NCI-H2107 treated with DMSO at 0.1 percent for 48 hours (cell line): ENCODE measurements at regions not wholly inside any gene's neighbourhood (a gene's known extent, or its start where the extent isn't known, plus 50 kb on each side); places are given as distances from the start of the nearest gene placed in this dataset.
"Not testable (repeated sequence)": the region's sequence is repeated elsewhere in the genome, so short reads cannot be mapped to it uniquely, and the experiment has no call there.

Experiments used
- DNase-seq: peaks from one replicate; lab custom pipeline; 2025; ENCODE audit not compliant: unreplicated experiment; lab: John Stamatoyannopoulos, UW

DNA sequence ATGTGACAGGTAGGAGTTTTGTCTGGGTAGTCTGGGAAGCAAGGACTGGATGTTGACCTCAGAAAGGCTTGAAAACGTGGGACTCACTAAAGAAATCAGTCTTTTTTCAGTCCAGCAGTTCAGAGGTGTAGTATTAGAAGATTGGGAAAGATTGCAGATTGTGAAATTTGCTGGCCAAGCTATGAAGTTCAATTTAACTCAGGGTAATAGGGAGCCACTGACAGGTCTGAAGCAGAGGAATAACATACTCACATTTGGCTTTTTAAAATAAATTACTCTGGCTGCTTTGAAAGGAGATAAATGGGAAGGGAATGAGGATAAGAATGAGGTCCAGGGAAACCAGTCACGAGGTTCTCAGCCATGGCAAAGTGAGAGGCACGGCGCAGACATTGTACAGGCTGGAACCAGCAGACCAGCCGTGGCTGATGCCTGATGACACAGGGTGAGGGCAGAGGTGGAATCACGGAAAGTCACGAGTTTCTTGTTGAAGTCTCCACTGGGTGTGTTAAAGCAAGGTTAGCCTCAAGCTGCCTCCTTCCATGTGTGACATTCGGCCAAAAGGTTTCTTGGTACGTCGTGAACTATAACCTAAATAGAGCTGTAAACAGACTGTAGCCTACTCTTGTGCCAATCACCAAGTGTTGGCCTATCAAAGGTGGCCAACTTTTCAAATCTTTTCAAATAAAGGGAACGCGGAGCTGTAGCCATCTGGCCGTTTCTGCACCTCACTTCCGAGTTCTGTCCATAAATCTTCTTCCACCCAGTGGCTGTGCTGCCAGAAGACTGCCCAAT, 377.6 kb downstream of the IRS2 start:
- DNase-seq: no peak

DNA sequence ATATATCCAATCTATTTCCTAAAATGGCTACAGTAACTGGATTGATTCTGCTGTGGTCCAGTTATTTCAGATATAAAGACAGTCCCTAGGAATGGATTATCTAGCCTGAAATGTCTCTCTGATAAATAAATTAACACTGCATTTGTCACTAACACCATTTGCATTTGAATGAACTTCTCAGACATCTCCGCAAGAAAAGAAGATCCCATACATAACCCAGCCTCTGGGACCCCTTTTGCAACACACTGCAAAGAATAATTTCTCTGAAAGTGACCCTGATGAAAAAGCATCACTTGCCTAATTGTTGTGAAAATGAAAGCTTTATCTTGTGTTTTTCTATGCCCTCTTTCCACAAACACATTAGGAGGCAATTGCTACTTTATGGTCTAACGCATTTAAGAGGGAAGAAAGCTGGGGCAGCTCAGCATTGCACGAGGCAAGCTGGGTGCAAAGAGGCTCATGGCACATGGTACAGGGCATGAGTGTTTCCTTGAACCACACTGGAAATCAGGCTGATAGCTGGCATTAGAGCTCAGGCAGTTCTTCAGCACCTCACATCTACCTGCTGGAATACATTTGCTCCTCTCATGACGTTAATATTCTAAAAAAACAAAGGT, 379.9 kb downstream of the IRS2 start:
- DNase-seq: no peak

DNA sequence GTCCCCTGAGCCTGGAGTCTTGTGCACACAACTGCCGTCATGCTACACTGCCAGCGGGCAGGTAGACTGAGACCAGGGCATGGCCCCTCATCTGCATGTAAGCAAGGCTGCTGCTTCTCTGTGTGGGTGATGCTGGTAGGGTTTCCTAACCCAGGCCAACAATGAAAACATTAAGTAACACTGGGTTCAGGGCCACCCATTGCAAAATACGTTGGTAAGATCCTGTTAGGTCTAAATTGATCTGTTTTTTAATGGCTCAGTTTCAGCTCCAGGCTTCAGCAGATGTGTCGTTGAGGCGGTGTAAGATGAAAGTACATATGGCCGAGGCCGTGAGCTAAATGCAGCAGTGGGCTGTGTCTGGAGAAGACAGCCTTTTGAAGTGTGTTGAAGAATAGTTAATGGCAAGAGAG, 383.4 kb downstream of the IRS2 start:
- no peak for DNase-seq

DNA sequence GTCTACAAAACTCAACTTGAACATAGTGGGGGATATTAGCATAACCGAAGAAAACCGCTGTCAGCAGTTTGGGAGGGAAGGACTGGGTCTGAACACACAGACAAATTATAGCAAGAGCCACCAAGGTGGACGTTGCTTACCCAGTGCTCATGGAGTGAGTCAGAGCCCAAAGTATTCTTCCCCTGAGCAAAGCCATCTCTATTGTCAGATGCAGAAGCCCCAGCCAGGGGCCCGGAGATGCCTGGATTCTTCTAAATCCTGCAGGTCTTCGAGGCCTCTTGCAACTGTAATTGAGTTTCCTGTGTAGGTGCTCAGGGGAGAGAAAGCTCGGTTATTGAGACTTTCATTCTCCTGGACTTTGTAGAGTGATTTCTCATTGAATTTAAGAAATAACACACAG, 384.5 kb downstream of the IRS2 start:
- no peak for DNase-seq

DNA sequence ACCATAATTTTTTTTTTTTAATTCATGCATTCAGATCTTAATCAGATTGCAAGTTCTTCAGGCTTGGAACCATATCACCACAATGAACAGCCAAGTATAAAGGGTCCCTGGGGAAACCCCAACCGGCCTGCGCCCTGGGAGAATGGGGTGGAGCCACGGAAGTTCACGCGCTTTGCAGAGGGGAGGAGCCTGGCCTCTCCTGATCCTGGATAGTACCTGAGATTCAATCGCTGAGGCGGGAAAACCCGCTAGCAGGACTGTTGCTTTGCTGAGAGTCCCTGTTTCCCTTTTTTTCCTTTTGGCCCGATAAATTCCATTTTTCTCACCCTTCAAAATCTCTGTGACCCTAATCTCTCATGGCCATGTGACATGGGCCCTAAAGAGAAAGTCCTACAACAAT, 385.1 kb downstream of the IRS2 start:
- no peak for DNase-seq

DNA sequence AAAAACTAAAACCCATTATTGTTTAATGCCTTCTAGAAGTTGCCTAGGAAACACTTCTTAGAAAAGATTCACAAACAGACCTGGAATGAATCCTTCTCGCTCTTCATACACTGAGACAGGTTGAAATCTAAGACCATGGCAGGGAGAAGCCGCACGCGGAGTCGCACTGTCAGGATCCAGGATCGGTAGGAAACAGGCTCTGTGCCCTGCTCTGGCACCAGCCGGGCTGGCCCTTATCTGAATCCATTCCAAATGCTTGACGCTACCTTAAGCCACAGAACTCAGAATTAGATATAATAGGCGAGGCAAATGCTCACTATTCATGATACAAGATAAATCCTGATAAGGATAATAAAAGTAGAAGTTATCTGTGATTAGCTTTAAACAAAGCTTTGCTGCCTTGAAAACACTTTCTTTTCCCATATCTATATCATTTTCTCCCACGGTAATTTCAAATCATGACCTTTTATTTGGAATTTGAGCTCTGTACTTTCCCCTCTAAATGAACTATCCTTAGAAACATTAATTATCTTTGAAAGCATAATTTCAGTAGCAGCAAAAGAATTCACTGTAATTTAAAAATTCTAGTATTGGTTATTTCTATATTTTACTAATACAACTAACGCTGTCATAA, 385.6 kb downstream of the IRS2 start:
- DNase-seq: no peak

DNA sequence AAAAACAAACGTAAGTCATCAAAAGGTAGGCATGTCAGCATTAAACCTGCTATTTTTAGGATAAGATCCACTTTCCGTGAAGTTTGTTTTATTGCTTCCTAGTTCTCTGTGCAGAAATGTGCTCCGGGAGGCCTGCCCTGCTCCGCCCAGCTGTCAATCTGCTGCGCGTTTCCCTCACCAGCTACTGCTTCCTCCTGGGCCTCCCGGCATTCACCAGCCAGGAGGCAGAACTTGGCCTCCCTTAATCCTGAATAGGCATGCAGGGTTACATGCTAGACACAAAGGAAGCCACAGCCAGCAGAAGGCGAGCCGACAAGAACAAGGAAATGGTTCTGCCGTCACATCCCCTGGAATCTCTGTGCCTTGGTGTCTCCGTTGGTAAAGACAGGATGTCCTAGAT, 386.2 kb downstream of the IRS2 start:
- no peak for DNase-seq

DNA sequence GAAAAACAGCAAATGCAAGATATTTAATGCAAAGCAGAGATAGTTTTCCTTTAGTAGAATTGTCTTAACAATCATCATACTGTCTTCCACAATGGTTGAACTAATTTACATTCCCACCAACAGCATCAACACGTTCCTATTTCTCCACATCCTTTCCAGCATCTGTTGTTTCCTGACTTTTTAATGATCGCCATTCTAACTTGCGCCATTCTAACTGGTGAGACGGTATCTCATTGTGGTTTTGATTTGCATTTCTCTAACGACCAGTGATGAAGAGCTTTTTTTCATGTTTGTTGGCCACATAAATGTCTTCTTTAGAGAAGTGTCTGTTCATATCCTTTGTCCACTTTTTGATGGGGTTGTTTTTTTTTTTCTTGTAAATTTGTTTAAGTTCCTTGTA, 388.3 kb downstream of the IRS2 start:
- DNase-seq: not testable (repeated sequence)

DNA sequence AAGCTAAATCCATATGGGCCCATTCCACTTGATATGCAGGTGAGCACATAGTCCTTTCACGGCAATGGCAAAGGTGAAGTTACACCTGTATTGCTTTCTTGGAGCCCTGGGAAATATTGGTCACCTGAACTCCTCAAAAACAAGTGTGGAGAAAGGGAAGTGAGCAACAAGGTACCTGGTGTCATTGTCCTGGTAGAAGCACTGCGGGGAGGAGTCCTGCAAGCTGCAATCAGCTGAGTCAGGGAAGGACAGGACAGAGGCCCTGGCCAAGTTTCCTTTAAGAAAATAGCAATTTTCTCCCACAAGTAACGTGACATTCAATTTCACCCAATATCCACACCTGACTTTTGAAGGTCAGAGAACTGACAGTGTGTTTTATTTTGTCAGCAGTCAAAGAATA, 389.1 kb downstream of the IRS2 start:
- no peak for DNase-seq

DNA sequence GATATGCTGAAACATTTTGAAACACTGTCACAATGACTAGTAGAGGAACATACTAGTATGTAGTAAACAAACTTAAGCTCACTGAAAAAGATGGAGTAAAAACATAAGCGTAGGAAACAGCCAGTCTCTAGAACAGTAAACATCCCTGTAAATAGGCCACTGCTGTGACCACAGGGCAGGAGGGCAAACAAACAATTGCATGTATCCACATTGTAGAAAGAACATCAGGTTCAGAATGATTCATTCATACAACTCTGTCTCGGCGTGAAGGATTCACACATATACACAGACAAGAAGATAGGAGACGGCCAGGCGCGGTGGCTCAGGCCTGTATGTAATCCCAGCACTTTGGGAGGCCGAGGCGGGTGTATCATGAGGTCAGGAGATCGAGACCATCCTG, 390.1 kb downstream of the IRS2 start:
- no peak for DNase-seq

DNA sequence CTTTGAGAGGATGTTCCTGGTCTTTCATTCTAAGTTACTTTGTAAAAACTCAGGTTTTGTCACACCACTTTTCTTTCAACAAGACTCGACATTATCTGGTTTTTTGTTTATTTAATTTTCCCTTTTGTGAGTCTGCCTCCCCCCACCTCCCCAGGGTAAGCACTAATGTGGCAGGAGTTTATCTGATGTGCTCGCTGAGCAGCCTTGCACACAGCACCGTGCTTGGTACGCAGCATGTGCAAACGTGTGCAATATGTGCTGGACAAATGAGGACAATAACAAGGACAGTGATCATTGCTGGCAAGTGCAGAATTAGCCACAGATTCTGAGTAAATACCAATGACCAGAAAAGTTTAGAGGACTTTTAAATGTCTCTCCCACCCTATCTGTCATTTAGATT, 391.4 kb downstream of the IRS2 start:
- no peak for DNase-seq

DNA sequence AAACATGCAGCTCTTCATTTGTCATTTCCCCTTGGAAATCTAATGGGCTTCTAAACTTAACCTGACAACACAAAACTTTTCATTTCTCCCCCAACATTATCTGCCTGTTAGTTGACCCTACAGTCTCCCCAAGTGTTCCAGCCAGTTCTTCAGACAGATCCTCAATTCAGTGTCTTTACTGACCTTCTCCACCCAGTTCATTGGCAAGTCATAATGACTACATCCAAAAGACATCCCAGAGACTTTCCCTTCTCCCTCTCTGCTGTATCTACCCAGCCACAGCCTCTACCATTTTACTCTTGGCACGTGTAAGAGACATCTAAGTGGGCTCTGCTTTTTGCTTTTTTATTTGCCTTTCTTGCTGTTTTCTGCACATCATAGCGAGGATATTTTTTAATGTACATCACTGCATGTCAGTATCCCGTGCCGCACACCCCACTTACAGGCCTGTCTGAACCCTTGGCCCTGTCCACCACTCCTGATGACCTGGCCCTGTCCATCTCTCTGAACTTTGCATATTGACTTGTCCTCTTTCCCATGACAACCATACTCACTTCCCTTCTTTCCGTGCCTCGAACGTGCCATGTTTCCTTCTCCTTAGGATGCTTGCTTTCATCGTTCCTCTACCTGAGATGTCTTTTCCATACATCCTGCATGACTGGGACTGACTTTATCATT, 391.9 kb downstream of the IRS2 start:
- DNase-seq: no peak

DNA sequence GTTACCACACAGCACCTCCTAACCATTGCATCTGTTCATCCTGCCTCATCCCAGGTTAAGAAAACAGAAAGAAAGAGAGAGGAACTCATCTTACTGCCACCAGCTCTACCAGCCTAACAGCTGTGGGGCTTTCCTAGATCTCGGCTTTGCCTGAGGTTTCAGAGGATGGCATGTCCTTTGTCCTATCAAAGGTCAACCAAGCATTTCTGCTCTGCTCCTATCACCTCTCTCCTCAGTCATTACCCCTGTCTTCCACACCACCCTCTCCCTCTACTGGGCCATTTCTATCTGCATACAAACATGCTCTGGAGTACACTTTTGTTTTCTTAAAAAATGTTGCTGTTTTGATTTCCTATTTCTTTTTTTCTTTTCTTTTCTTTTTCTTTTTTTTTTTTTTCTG, 393.3 kb downstream of the IRS2 start:
- no peak for DNase-seq

DNA sequence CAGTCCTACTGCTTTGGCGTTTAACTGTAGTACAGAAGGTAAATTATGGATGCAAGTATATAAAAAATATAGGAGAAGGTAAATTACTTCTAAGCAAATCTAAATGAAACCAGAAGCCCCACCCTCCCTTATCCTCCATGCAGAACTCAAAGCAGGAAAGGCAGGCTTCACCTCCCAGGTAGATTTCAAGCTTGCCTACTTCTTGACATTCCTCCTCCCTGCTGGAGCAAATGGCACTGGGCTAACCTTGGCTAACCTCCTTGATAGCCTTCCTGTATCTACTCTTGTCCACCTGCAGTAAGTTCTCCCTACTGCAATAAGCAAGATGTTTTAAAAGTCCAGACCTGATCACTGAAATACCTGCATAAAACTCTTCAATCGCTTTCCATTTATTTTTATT, 396.0 kb downstream of the IRS2 start:
- DNase-seq: no peak

DNA sequence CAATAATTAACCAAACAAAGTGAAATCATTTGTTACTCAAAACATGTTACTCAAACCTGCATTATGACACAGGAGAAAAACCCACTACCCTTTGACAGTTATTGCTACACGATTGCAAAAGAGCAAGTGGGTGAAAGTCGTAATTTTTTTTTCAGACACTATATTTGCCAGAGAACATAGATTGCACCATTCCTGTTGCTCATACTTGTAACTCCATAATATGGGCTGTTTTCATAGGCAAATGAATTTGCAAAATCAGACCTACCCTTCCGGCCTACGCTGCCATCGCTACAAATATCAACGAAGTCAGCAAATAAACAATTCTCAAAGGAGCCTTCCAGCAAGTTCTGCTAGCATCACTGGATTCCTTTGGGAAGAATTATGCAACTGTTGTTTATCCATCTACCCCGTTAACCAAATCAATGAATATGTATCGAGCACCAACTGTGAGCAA, 396.5 kb downstream of the IRS2 start:
- no peak for DNase-seq

DNA sequence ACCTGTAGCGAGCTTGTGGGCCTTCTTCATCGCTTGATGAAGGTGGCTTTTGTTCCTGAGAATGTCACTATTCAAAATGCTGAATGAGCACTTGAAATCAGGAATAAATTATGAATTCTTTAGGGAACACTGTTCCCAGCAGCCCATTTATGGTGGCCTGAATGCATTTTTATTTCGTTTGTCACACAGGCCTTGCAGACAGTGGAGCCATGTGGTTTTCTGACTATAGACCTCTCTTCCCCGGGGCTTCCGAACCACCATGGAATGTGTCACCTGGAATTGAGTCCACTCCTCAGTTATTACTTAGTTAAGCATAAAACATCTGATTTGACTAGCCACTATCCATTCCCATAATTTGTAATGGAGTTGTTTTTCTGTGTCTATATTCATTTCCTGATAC, 396.9 kb downstream of the IRS2 start:
- DNase-seq: no peak

DNA sequence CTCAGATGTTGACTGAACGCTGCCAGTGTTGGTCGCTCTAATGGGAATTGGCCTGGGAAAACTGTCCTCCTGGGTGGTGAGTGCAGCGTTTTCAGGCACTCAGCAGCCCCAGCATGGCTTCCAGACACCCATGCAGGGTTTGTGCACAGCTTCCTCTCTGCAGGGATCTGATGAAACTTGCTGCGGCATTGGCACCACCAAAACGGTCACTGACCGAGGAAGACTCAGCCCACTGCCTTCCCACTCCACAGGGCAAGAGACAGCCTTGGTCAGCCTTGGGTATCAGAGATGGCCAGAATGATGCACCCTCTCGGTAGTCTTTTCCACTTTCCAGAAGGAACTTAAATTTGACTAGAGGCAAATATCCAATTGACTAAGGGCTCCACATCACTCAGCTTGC, 398.9 kb downstream of the IRS2 start:
- no peak for DNase-seq

DNA sequence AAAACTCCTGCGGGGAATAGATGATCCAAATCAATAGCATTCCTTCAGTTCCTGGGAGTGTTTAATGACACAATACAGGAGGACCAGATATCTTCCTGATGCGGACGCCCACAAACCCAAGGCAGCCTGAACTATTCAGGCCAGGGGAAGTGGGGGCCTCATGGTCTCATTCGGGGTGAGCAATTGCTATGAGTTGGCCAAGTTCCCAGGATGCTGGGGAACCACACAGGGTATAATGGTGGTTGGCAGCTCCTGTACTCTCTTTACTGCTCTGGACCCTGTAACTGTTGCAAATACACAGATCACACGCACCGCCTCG, 401.2 kb downstream of the IRS2 start:
- DNase-seq: no peak

DNA sequence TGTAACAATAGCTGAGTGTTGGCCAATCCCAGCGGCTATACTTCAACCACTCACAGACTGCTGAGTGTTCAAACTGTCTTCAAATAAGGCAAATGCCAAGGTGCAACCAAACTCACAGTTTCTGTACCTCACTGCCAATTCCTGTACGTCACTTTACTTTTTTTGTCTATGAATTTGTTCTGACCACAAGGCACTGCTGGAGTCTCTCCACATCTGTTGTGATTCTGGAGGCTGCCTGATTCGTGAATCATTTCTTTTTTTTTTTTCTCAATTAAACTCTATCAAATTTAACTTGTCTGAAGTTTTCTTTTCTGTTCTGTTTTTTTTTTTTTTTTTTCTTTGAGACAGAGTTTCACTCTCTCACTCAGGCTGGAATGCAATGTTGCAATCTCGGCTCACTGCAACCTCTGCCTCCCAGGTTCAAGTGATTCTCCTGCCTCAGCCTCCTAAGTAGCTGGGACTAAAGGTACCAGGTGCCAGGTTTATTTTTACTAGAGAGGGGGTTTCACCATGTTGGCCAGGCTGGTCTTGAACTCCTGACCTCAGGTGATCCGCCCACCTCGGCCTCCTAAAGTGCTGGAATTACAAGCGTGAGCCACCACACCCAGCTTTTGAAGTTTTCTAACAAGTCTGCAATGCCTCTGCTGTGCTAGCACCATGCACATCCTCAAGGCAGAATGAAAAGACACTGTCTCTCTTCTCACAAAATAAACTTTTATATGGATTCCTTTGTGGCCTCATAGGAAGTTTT, 401.7 kb downstream of the IRS2 start:
- DNase-seq: no peak

DNA sequence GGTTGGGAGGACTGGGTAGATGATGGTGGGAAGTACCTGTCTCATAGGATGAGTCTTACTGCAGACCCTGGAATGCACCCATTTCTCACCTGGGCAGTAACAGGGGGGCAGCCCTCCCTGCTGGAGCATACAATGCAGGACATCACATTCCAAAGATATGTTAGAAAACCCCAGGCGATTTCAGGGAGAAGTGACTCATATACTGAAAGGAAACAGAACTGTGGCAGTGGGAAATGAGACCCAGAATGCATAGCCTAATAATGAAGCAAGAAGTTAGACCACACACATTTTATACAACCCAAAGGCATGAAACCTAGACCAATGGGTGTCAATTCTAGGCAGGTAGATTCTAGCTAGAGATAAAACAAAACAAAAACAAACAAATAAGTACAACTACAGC, 402.7 kb downstream of the IRS2 start:
- DNase-seq: no peak

DNA sequence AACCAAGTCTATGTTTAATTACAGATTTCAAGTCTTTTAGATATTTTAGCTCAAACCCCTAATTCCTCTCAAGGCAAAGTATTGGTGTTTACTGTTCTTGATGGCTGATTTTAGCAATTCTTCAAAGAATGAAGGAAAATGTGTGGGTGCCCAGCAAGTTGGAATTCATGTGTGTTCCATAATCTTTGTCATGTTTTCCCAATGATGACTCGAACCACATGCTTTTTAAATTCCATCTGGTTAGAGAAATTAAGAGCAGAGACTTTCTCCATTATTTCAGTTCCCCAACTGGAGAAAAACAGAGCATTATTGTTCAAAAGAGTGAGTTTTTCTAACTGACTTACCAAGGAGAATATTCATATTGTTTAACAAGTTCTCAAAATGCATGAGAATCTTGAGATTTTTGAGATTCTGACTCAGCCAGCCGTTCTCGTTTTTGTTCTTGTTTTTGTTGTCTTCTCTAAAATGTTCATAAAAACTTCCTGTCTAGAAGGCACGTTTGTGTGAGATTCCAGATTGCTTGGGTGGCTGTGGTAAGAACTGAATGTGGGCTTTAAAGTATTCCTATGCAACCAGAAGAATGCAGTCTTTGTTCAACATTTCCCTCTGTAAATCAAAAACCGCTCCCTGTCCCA, 404.7 kb downstream of the IRS2 start:
- no peak for DNase-seq
